GM23248 (cell line): ENCODE measurements at regions not wholly inside any gene's neighbourhood (a gene's known extent, or its start where the extent isn't known, plus 50 kb on each side); places are given as distances from the start of the nearest gene placed in this dataset.

Source experiments
- DNase-seq: peaks from one replicate; pipeline ENCODE4 v3.0.0-alpha.2; 2015
- H2AFZ ChIP-seq: fragments of 200-600 bp; sonication (generic); 2 replicates; pipeline ENCODE4 v1.6.1; 2016; ENCODE audit warnings: antibody characterized with exemption
- H3F3A ChIP-seq: fragments of 200-600 bp; sonication (generic); 2 replicates; pipeline ENCODE4 v1.6.1; 2016; ENCODE audit warnings: mild to moderate bottlenecking, antibody characterized with exemption, mixed run types; ENCODE audit not compliant: insufficient read depth
- H3K27ac ChIP-seq: fragments of 200-600 bp; sonication (generic); 2 replicates; pipeline ENCODE4 v1.5.1; 2016; ENCODE audit warnings: mild to moderate bottlenecking
- H3K27me3 ChIP-seq: fragments of 200-600 bp; sonication (generic); replicated peaks from 2 replicates; pipeline ENCODE4 v1.6.1; 2016; ENCODE audit warnings: mild to moderate bottlenecking; ENCODE audit not compliant: insufficient read depth
- H3K36me3 ChIP-seq: fragments of 200-600 bp; sonication (generic); 2 replicates; pipeline ENCODE4 v1.6.1; 2016; ENCODE audit warnings: low read depth, mild to moderate bottlenecking
- H3K4me1 ChIP-seq: fragments of 200-600 bp; sonication (generic); 2 replicates; pipeline ENCODE4 v1.6.1; 2016; ENCODE audit warnings: mild to moderate bottlenecking; ENCODE audit not compliant: insufficient read depth
- H3K4me2 ChIP-seq: fragments of 200-600 bp; sonication (generic); one replicate; pipeline ENCODE4 v1.6.1; 2016; ENCODE audit warnings: mild to moderate bottlenecking; ENCODE audit not compliant: unreplicated experiment
- H3K4me3 ChIP-seq: fragments of 200-600 bp; sonication (generic); 2 replicates; pipeline ENCODE4 v1.5.1; 2016; ENCODE audit warnings: mild to moderate bottlenecking
- H3K79me2 ChIP-seq: fragments of 200-600 bp; sonication (generic); 2 replicates; pipeline ENCODE4 v1.6.1; 2016; ENCODE audit warnings: mild to moderate bottlenecking; ENCODE audit not compliant: insufficient read depth
- H3K9ac ChIP-seq: fragments of 200-600 bp; sonication (generic); 2 replicates; pipeline ENCODE4 v1.6.1; 2016; ENCODE audit warnings: mild to moderate bottlenecking
- H3K9me2 ChIP-seq: fragments of 200-600 bp; sonication (generic); 2 replicates; pipeline ENCODE4 v1.6.1; 2016; ENCODE audit warnings: mixed run types, mild to moderate bottlenecking, moderate library complexity; ENCODE audit not compliant: insufficient read depth
- H3K9me3 ChIP-seq: fragments of 200-600 bp; sonication (generic); one replicate; pipeline ENCODE4 v1.6.1; 2017; ENCODE audit warnings: low read depth
- H4K20me1 ChIP-seq: fragments of 200-600 bp; sonication (generic); 2 replicates; pipeline ENCODE4 v1.6.0; 2016; ENCODE audit not compliant: insufficient read depth
- EZH2 ChIP-seq: fragments of 200-600 bp; sonication (generic); IDR thresholded peaks from 2 replicates; pipeline ENCODE4 v1.6.1; 2018; ENCODE audit warnings: antibody characterized with exemption, mild to moderate bottlenecking; ENCODE audit not compliant: insufficient read depth, poor library complexity, severe bottlenecking
- EZH2phosphoT487 ChIP-seq: fragments of 200-600 bp; sonication (generic); IDR thresholded peaks from 2 replicates; pipeline ENCODE4 v1.6.1; 2018; ENCODE audit warnings: antibody characterized with exemption, moderate library complexity, mild to moderate bottlenecking, low read depth; ENCODE audit not compliant: insufficient read depth
- WGBS, 2 experiments: methylation state at CpG; one replicate each; pipeline ENCODE4 v1.1.6; 2015 to 2017; ENCODE audit warnings: low lambda C conversion rate in 2 of 2, low coverage in 1 of 2; ENCODE audit errors: missing lambda C conversion rate in 2 of 2; 5-methylcytosine and 5-hydroxymethylcytosine counted together
- in situ Hi-C: fragments of 300-500 bp; cut with MboI; formaldehyde crosslinking; loops from 2 replicates; pipeline ENCODE4 v1.15.0; 2020

DNA sequence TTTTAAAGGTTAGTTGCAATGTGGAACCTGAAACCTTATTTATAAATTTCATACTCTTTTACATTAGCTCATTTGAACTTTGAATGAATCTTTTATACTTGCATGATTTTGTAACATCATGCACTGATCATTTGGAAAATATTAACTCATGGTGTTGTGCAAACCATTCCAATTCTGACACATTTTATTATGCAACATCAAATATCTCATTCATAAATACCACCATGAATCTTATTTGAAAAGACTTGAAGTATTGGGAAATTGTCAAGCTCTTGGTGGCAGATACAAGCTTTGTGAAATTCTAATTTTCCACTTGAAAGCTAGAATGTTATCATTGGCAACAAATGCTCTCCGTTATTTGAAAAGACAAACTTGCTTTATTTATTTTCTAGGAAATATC, 379.9 kb upstream of the PCDH20 start:
- in situ Hi-C loops, result no loop called here
- TF ChIP-seq EZH2phosphoT487 (no peak), EZH2 (no peak)
- no peak overlapping the region for H3K4me3 ChIP-seq
- H3K27me3 ChIP-seq, result no peaks in the 10 kb centered on the region
- H3K79me2 ChIP-seq, result no peaks in the 10 kb centered on the region
- 6 to 10% methylated on average over 1 of the region's 1 CpG for WGBS, 2 experiments
- H3F3A ChIP-seq, result no peaks in the 10 kb centered on the region
- no peak overlapping the region for H3K9ac ChIP-seq
- H3K9me2 ChIP-seq, result no peaks in the 10 kb centered on the region
- H4K20me1 ChIP-seq, result no peaks in the 10 kb centered on the region
- H3K4me2 ChIP-seq, result no peak overlapping the region
- H2AFZ ChIP-seq, result no peak overlapping the region
- no peak for DNase-seq
- no peaks in the 10 kb centered on the region for H3K9me3 ChIP-seq
- H3K36me3 ChIP-seq, result no peaks in the 10 kb centered on the region
- no peaks in the 10 kb centered on the region for H3K4me1 ChIP-seq
- no peak overlapping the region for H3K27ac ChIP-seq

DNA sequence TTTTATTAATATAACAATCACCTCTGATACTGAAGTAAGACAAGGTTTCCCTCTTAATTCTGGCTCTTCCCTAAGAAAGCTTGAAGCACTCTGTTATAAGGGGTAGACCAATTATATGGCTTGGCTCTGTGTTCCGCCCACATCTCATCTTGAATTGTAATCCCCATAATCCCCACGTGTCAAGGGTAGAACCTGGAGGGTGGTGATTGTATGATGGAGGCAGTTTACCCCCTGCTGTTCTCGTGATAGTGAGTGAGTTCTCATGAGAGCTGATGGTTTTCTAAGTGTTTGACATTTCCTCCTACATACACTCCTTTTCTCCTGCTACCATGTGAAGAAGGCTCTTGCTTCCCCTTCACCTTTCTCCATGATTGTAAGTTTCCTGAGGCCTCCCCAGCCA, 363.8 kb upstream of the PCDH20 start:
- Histone ChIP-seq H3K9ac (no peak overlapping the region), H3K4me1 (no peaks in the 10 kb centered on the region), H3K4me3 (no peak overlapping the region), H3K27me3 (no peaks in the 10 kb centered on the region), H4K20me1 (no peaks in the 10 kb centered on the region), H3K4me2 (no peak overlapping the region), H3K36me3 (no peaks in the 10 kb centered on the region), H3F3A (no peaks in the 10 kb centered on the region), H3K9me2 (no peaks in the 10 kb centered on the region), H3K79me2 (no peaks in the 10 kb centered on the region), H2AFZ (no peak overlapping the region), H3K27ac (no peak overlapping the region), H3K9me3 (no peaks in the 10 kb centered on the region)
- no peak for DNase-seq
- 15 to 16% methylated on average over 3 of the region's 3 CpGs for WGBS, 2 experiments
- in situ Hi-C loops, result no loop called here
- no peak for TF ChIP-seq EZH2phosphoT487
- no peak for TF ChIP-seq EZH2

DNA sequence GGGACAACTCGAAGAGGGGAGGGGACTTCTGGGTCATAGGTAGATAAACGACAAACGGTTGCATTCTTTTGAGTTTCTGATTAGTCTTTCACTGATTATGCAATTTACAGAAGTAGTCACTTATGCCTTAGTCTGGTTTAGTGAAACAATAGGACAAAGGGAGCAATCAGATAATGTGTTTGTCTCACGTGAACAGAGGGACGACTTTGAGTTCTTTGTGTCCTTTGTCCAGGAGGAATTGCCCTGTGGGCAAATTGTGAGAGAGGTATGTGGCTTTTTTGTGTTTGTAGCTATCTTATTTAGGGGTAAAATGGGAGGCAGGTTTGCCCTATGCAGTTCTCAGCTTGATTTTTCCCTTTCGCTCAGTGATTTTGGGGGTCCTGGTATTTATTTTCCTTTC, 362.9 kb upstream of the PCDH20 start:
- H2AFZ ChIP-seq, result no peak overlapping the region
- no peaks in the 10 kb centered on the region for H3K79me2 ChIP-seq
- no peaks in the 10 kb centered on the region for H3K4me1 ChIP-seq
- H3K9me3 ChIP-seq, result no peaks in the 10 kb centered on the region
- WGBS, 2 experiments, result 37 to 43% methylated on average over 6 of the region's 6 CpGs
- H3K4me3 ChIP-seq, result no peak overlapping the region
- H3K4me2 ChIP-seq, result no peak overlapping the region
- H3K27me3 ChIP-seq, result no peaks in the 10 kb centered on the region
- no peaks in the 10 kb centered on the region for H3F3A ChIP-seq
- H4K20me1 ChIP-seq, result no peaks in the 10 kb centered on the region
- H3K9me2 ChIP-seq, result no peaks in the 10 kb centered on the region
- in situ Hi-C loops, result no loop called here
- H3K9ac ChIP-seq, result no peak overlapping the region
- H3K36me3 ChIP-seq, result no peaks in the 10 kb centered on the region
- H3K27ac ChIP-seq, result no peak overlapping the region
- no peak for DNase-seq
- no peak for TF ChIP-seq EZH2phosphoT487
- no peak for TF ChIP-seq EZH2

DNA sequence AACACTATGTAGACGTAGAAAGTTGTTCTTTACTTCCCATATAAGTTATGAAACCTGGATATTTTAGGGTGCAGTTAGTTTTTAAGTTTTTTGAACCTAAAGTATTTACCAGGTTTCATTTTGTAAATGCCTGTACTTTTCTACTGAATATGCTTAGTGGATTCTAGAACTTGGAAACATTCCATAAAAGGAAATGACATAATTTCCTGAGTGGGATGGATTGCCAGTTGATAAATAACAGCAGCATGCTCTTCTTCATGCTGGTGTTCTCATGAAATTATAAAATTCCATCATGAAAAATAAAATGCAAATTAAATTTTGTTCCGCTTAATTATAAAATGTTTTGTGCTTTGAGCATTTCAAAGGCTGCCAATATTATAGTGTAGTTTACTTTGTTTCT, 362.2 kb upstream of the PCDH20 start:
- H3K4me1 ChIP-seq, result no peaks in the 10 kb centered on the region

DNA sequence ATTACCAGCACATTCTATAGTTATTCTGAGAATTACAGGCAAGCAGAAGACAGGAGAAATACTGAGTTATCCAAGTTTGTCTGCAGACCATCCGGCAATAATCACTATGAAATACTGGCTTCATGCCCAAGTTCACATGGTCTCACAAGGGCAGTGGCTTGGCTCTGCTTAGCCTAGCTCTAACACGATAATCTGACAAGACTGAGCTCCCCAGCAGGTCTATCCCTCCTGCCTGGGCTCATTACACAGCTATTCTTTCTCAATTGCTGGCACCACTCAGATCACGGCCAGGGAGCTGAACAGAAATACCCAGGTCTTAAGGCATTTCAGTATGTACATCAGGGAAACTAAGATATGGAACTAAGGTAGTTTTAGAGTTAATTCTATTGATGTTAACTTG, 361.6 kb upstream of the PCDH20 start:
- Histone ChIP-seq H3K9me3 (peaks cover 2% of the 10 kb centered on the region), H3K36me3 (no peaks in the 10 kb centered on the region), H3K9me2 (no peaks in the 10 kb centered on the region), H3K9ac (no peak overlapping the region), H3K4me3 (no peak overlapping the region), H2AFZ (no peak overlapping the region), H3K27me3 (no peaks in the 10 kb centered on the region), H3F3A (no peaks in the 10 kb centered on the region), H3K4me1 (no peaks in the 10 kb centered on the region), H3K4me2 (no peak overlapping the region), H3K79me2 (no peaks in the 10 kb centered on the region), H3K27ac (no peak overlapping the region), H4K20me1 (no peaks in the 10 kb centered on the region)
- DNase-seq, result no peak
- in situ Hi-C loops, result no loop called here
- 0% methylated on average over 3 of the region's 3 CpGs for WGBS, 2 experiments
- TF ChIP-seq EZH2phosphoT487, result no peak
- no peak for TF ChIP-seq EZH2

More for the DNA sequence above, 362.2 kb upstream of the PCDH20 start:
- no peaks in the 10 kb centered on the region for H3K9me2 ChIP-seq
- no peak overlapping the region for H3K9ac ChIP-seq
- H3K36me3 ChIP-seq, result no peaks in the 10 kb centered on the region
- WGBS, 2 experiments, result 32 to 41% methylated on average over 2 of the region's 2 CpGs
- H3K79me2 ChIP-seq, result no peaks in the 10 kb centered on the region
- TF ChIP-seq EZH2 (no peak), EZH2phosphoT487 (no peak)
- no peak for DNase-seq
- H3K4me2 ChIP-seq, result no peak overlapping the region
- H2AFZ ChIP-seq, result no peak overlapping the region
- H3K27me3 ChIP-seq, result no peaks in the 10 kb centered on the region
- H3K9me3 ChIP-seq, result peaks cover 2% of the 10 kb centered on the region
- no peak overlapping the region for H3K4me3 ChIP-seq
- H4K20me1 ChIP-seq, result no peaks in the 10 kb centered on the region
- H3K27ac ChIP-seq, result no peak overlapping the region
- in situ Hi-C loops, result no loop called here
- H3F3A ChIP-seq, result no peaks in the 10 kb centered on the region
